ENCODE measurements at regions not wholly inside any gene's neighbourhood (a gene's known extent, or its start where the extent isn't known, plus 50 kb on each side); places are given as distances from the start of the nearest gene placed in this dataset.

GRCh38 chr2:215619022-215619958 lies 183.4 kb upstream of the FN1 start:
- Mint-ChIP-seq H3K4me3 (no peak overlapping the region), H3K9me3 (no peaks in the 10 kb centered on the region), H3K27me3 (ENCODE audit: insufficient read depth) (peaks cover 7% of the 10 kb centered on the region), H3K36me3 (ENCODE audit: low read depth) (no peaks in the 10 kb centered on the region), H3K4me1 (ENCODE audit: low read depth) (peaks cover 5% of the 10 kb centered on the region), H3K27ac (no peak overlapping the region)
- DNase-seq (ENCODE audit: low spot score), result no peak
- intact Hi-C loops (cut with micrococcal nuclease), result no loop called here

- peaks cover 5% of the 10 kb centered on the region for H3K4me1 Mint-ChIP-seq (ENCODE audit: low read depth)
- intact Hi-C loops (cut with micrococcal nuclease), result no loop called here
Measured at GRCh38 chr2:215618145-215618544, 182.3 kb upstream of the FN1 start.

GRCh38 chr2:215617060-215617824 lies 181.4 kb upstream of the FN1 start:
- Mint-ChIP-seq H3K4me3 (no peak overlapping the region), H3K36me3 (ENCODE audit: low read depth) (no peaks in the 10 kb centered on the region), H3K9me3 (no peaks in the 10 kb centered on the region), H3K4me1 (ENCODE audit: low read depth) (peaks cover 5% of the 10 kb centered on the region), H3K27ac (no peak overlapping the region), H3K27me3 (ENCODE audit: insufficient read depth) (peaks cover 7% of the 10 kb centered on the region)
- no peak for DNase-seq (ENCODE audit: low spot score)
- intact Hi-C loops (cut with micrococcal nuclease), result no loop called here

More at GRCh38 chr2:215618145-215618544, 182.3 kb upstream of the FN1 start:
- DNase-seq (ENCODE audit: low spot score), result no peak
- no peaks in the 10 kb centered on the region for H3K9me3 Mint-ChIP-seq
- peaks cover 7% of the 10 kb centered on the region for H3K27me3 Mint-ChIP-seq (ENCODE audit: insufficient read depth)
- no peak overlapping the region for H3K4me3 Mint-ChIP-seq
- no peak overlapping the region for H3K27ac Mint-ChIP-seq
- H3K36me3 Mint-ChIP-seq (ENCODE audit: low read depth), result no peaks in the 10 kb centered on the region

GRCh38 chr2:215615803-215616174 lies 179.9 kb upstream of the FN1 start:
- Mint-ChIP-seq H3K9me3 (no peaks in the 10 kb centered on the region), H3K27ac (no peak overlapping the region), H3K4me1 (ENCODE audit: low read depth) (peaks cover 5% of the 10 kb centered on the region), H3K4me3 (no peak overlapping the region), H3K27me3 (ENCODE audit: insufficient read depth) (peaks cover 7% of the 10 kb centered on the region), H3K36me3 (ENCODE audit: low read depth) (no peaks in the 10 kb centered on the region)
- intact Hi-C loops (cut with micrococcal nuclease), result no loop called here
- no peak for DNase-seq (ENCODE audit: low spot score)

GRCh38 chr2:215615067-215615802 lies 179.4 kb upstream of the FN1 start:
- Mint-ChIP-seq H3K36me3 (ENCODE audit: low read depth) (no peaks in the 10 kb centered on the region), H3K4me3 (no peak overlapping the region), H3K27ac (no peak overlapping the region), H3K27me3 (ENCODE audit: insufficient read depth) (peaks cover 7% of the 10 kb centered on the region), H3K4me1 (ENCODE audit: low read depth) (peaks cover 5% of the 10 kb centered on the region), H3K9me3 (no peaks in the 10 kb centered on the region)
- no peak for DNase-seq (ENCODE audit: low spot score)
- intact Hi-C loops (cut with micrococcal nuclease), result no loop called here

- Mint-ChIP-seq H3K4me3 (no peak overlapping the region), H3K9me3 (no peaks in the 10 kb centered on the region)
Measured at GRCh38 chr2:215614296-215614695, 178.4 kb upstream of the FN1 start.

GRCh38 chr2:215613888-215614287 lies 178.0 kb upstream of the FN1 start:
- Mint-ChIP-seq H3K4me1 (ENCODE audit: low read depth) (no peaks in the 10 kb centered on the region), H3K27ac (no peak overlapping the region), H3K9me3 (no peaks in the 10 kb centered on the region), H3K27me3 (ENCODE audit: insufficient read depth) (peaks cover 3% of the 10 kb centered on the region), H3K36me3 (ENCODE audit: low read depth) (no peaks in the 10 kb centered on the region), H3K4me3 (no peak overlapping the region)
- DNase-seq (ENCODE audit: low spot score), result no peak
- intact Hi-C loops (cut with micrococcal nuclease), result no loop called here

More at GRCh38 chr2:215614296-215614695, 178.4 kb upstream of the FN1 start:
- H3K4me1 Mint-ChIP-seq (ENCODE audit: low read depth), result no peaks in the 10 kb centered on the region
- DNase-seq (ENCODE audit: low spot score), result no peak
- no peak overlapping the region for H3K27ac Mint-ChIP-seq
- H3K27me3 Mint-ChIP-seq (ENCODE audit: insufficient read depth), result peaks cover under 1% of the 10 kb centered on the region
- no peaks in the 10 kb centered on the region for H3K36me3 Mint-ChIP-seq (ENCODE audit: low read depth)
- intact Hi-C loops (cut with micrococcal nuclease), result no loop called here

GRCh38 chr2:215613280-215613679 lies 177.4 kb upstream of the FN1 start:
- DNase-seq (ENCODE audit: low spot score), result no peak
- Mint-ChIP-seq H3K27ac (no peak overlapping the region), H3K27me3 (ENCODE audit: insufficient read depth) (peaks cover 3% of the 10 kb centered on the region), H3K4me1 (ENCODE audit: low read depth) (no peaks in the 10 kb centered on the region), H3K36me3 (ENCODE audit: low read depth) (no peaks in the 10 kb centered on the region), H3K4me3 (no peak overlapping the region), H3K9me3 (no peaks in the 10 kb centered on the region)
- intact Hi-C loops (cut with micrococcal nuclease), result no loop called here

GRCh38 chr2:215612786-215613185 lies 176.9 kb upstream of the FN1 start:
- intact Hi-C loops (cut with micrococcal nuclease), result no loop called here
- H3K27me3 Mint-ChIP-seq (ENCODE audit: insufficient read depth), result peaks cover 3% of the 10 kb centered on the region
- DNase-seq (ENCODE audit: low spot score), result no peak

GRCh38 chr2:215611609-215612386 lies 175.9 kb upstream of the FN1 start:
- intact Hi-C loops (cut with micrococcal nuclease), result no loop called here
- DNase-seq (ENCODE audit: low spot score), result no peak
- Mint-ChIP-seq H3K4me1 (ENCODE audit: low read depth) (no peaks in the 10 kb centered on the region), H3K9me3 (no peaks in the 10 kb centered on the region), H3K27ac (no peak overlapping the region), H3K4me3 (no peak overlapping the region), H3K27me3 (ENCODE audit: insufficient read depth) (peaks cover 3% of the 10 kb centered on the region), H3K36me3 (ENCODE audit: low read depth) (no peaks in the 10 kb centered on the region)

More at GRCh38 chr2:215612786-215613185, 176.9 kb upstream of the FN1 start:
- H3K27ac Mint-ChIP-seq, result no peak overlapping the region
- no peaks in the 10 kb centered on the region for H3K36me3 Mint-ChIP-seq (ENCODE audit: low read depth)
- H3K9me3 Mint-ChIP-seq, result no peaks in the 10 kb centered on the region
- no peaks in the 10 kb centered on the region for H3K4me1 Mint-ChIP-seq (ENCODE audit: low read depth)
- H3K4me3 Mint-ChIP-seq, result no peak overlapping the region

GRCh38 chr2:215609089-215610032 lies 173.5 kb upstream of the FN1 start:
- intact Hi-C loops (cut with micrococcal nuclease), result no loop called here
- Mint-ChIP-seq H3K4me3 (no peak overlapping the region), H3K4me1 (ENCODE audit: low read depth) (no peaks in the 10 kb centered on the region), H3K9me3 (no peaks in the 10 kb centered on the region), H3K36me3 (ENCODE audit: low read depth) (no peaks in the 10 kb centered on the region), H3K27ac (no peak overlapping the region), H3K27me3 (ENCODE audit: insufficient read depth) (peaks cover 3% of the 10 kb centered on the region)
- no peak for DNase-seq (ENCODE audit: low spot score)

All from activated T-helper 1 cell treated with anti-CD3 and anti-CD28 coated beads, Interleukin-12 subunit alpha, Interleukin-12 subunit beta, Interleukin-2, Interleukin-4 antibody, amounts not matched to agents 30 ng/mL and 10 ng/mL and 1 ng/mL, durations not matched to agents 14 hours and 24 hours and 36 hours (primary cell).